SK-MEL-5 (cell line): ENCODE measurements at regions not wholly inside any gene's neighbourhood (a gene's known extent, or its start where the extent isn't known, plus 50 kb on each side); places are given as distances from the start of the nearest gene placed in this dataset.

Source experiments
- DNase-seq: peaks from one replicate; pipeline ENCODE4 v3.0.0-alpha.2; 2016; ENCODE audit warnings: low read depth, low spot score
- in situ Hi-C: cut with HindIII; loops from 2 replicates; pipeline ENCODE4 v1.10.0; 2016; ENCODE audit warnings: low sequenced_read_pairs, high pct_unique_total_duplicates, low pct_unique_long_range_greater_than_20kb

DNA sequence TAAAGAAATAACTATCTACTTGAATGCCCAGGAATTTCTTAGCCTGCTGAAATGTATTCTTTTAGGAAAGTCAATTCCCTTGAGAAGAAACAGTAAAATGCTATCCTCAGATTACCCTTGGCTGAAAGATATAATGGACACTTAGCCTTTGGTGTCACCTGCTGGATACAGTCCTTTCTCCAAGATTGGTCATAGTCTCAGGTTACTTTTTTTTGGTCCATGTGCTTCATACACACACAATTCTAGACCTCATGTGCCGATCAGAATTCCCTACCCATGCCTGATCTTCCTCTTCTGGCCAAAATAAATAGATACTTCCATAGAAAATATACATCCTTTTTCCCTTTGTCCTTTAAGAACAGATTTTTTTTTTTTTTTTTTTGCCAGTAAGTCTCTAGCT lies 218.9 kb upstream of the PHYHIPL start:
- no peak for DNase-seq
- in situ Hi-C loops: no loop called here

DNA sequence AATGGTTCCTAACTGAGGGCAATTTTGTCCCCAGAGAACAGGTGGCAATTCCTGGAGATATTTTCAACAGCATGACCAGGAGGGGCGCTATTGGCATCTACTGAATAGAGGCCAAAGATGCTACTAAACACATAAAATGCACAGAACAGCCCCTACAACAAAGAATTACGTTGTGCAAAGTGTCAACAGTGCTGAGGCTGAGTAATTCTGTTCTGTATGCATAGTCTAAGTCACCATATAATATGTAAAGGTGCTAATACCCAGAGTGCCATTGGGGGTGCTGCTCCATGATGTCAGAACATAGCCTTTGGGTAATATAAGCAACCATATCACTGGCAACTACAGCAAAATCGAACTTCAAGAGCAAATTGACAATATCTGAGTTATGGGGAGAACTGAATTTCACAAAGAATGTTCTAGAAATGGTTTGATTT lies 213.3 kb upstream of the PHYHIPL start:
- in situ Hi-C loops: no loop called here
- peak; percentile 61 for DNase-seq

DNA sequence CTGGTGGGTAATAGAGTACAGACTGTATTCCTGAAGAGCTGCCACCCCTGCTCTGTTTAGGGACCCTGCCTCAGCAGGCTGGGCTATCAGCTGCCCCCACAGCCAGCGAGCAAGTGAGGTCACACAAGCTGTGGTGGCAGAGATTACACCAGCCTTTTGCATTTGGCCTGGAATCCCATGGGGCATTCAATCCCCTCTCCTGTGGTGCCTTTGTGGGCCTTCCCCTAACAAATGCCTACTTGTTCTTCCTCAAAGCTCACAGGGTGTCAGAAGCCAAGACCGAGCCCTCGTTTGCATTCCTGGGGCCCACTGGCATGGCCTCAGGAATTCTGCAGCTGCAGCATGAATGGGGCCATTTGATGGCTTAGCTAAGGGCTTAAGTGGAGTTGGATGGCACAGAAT lies 212.7 kb upstream of the PHYHIPL start:
- in situ Hi-C loops: no loop called here
- peak; percentile 95 for DNase-seq

DNA sequence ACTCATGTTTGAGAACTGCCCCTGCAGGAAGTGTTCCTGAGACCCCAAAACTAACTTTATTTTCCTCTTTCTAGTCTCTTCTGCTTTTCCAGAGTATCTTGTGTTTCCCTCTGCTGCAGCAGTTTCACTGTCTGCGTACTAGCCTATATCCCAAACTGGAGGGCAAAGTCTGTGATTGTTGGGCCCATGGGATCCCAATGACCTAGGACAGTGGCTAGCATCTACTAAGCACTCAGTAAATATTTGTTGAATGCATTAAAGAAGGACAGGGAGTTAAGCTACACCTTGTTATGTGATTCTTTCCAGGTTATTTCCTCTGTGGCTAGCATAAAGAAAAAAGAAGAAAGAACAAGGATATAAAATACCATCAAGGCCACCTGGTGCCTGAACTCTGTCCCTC lies 210.6 kb upstream of the PHYHIPL start:
- no peak for DNase-seq
- in situ Hi-C loops: no loop called here

DNA sequence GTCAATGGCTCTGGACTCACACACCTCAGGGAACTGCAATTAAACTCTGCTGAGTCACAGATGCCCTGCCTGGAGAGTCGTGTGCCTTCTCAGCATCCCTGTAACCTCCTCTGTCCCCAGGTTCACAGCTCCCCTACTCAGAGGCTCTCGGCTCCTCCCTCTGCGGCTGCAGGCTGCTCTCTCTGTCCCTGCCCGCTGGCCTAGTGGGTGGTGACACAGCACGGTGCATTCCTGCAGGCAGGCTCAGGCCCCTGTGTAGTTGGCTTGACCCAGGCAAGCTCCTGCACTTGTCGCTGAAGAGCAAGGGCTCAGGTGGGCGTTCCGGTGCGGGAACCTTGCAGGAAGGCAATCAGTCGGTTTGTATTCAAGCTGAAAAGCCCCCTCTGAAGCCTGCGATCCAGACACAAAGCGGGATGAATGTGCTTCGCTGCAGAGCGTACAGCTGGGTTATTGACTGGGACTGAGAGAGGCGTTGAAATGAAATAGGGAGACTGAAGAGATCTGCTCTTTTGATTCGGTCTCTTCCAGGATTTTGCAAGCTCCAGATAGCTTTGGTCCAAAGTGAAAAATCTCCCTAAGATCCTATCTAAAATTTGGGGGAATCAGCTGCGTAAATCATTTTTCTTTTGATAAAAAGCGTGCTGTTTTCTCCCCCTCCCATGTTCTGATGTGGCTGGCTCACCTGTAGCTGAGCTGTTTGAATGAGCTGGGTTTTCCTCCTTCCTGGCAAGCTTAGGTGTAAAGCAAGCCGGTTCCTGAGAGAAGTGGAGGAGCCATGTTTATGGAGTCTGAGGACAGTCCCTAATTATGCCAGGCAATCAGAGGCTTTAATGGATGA lies 208.7 kb upstream of the PHYHIPL start:
- in situ Hi-C loops: no loop called here
- no peak for DNase-seq

DNA sequence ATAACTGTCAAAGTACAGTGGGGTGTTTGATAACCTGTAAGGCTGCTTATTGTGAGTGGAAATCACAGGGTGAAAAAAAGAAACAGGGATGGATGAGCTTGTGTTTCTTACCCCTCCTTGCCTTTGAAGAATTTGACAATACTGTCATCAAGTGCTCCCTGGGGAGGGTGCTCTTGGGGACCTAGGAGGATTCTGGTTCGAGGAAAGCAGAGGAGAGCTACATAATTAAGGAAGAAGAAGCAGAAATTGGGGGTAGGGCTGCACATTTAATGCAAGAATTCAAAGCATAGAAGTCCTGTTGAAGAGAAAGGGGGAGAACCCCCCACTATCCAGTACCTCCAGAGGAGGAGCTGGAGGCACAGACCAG lies 208.1 kb upstream of the PHYHIPL start:
- in situ Hi-C loops: no loop called here
- DNase-seq: no peak

- DNase-seq: no peak
- in situ Hi-C loops: no loop called here
Measured at GRCh38 chr10:58969576-58969975, 206.9 kb upstream of the PHYHIPL start.

- DNase-seq: no peak
- in situ Hi-C loops: no loop called here
Measured at GRCh38 chr10:58970160-58970915, 206.1 kb upstream of the PHYHIPL start.

GRCh38 chr10:58971211-58971610 lies 205.2 kb upstream of the PHYHIPL start:
- in situ Hi-C loops: no loop called here
- no peak for DNase-seq

DNA sequence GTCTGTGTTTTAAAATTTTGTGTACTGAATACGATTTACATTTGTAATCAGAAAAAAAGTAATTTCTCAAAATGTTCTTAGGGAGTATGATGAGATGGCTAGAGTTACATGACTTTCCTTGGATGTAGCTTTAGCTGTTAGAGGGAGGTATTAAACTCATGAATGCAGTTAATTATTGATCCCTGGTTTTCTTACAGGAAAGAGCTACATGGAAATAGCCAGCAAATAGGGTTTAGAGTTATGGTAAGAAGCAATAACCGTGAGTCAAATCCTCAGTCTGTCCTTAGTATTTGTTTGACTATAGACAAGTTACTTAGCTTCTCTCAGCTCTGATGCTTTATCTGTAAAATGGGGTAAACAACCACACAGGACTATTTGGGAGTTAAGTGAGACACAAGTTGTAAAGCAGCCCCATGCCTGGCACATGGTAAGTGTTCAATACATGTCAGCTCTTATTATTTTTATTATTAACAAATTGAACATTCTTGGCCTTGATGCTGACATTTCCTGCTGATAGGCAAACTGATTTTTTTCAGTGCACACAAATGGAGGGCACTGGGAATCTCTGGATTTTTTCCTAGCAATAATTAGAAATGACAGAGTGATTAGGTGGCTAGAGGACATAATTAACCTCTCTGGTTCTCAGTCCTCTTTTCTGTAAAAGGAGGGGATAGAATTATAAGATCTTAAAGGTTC lies 204.5 kb upstream of the PHYHIPL start:
- in situ Hi-C loops: no loop called here
- no peak for DNase-seq

GRCh38 chr10:58972576-58973234 lies 203.7 kb upstream of the PHYHIPL start:
- in situ Hi-C loops: no loop called here
- DNase-seq: no peak

GRCh38 chr10:58973235-58973595 lies 203.2 kb upstream of the PHYHIPL start:
- in situ Hi-C loops: no loop called here
- no peak for DNase-seq

GRCh38 chr10:58976254-58976653 lies 200.2 kb upstream of the PHYHIPL start:
- no peak for DNase-seq
- in situ Hi-C loops: no loop called here

DNA sequence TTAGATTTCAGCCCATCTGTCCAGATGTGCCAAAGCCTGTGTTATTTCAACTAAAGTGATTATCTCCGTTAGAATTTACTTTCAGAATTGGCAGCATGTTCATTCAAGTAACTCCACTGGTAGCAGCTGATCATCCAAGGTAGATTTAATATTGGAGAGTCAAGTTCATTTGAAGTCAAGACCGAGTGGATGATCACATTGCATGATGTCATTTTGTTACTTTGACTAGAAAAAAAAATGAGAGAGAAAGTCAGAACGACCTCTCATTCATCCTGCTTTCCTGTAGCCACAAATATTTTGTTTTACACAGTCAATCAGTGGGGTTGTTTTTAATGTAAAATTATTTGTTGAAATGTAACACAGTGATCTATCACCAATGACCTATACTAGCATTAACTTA lies 196.7 kb upstream of the PHYHIPL start:
- in situ Hi-C loops: no loop called here
- DNase-seq: no peak

GRCh38 chr10:58980826-58981415 lies 195.5 kb upstream of the PHYHIPL start:
- DNase-seq: peak; percentile 21
- in situ Hi-C loops: no loop called here

GRCh38 chr10:58981846-58982245 lies 194.6 kb upstream of the PHYHIPL start:
- no peak for DNase-seq
- in situ Hi-C loops: no loop called here

- in situ Hi-C loops: no loop called here
- DNase-seq: no peak
Measured at GRCh38 chr10:58982470-58983239, 193.8 kb upstream of the PHYHIPL start.
